ENCODE measurements at regions not wholly inside any gene's neighbourhood (a gene's known extent, or its start where the extent isn't known, plus 50 kb on each side); places are given as distances from the start of the nearest gene placed in this dataset.

DNA sequence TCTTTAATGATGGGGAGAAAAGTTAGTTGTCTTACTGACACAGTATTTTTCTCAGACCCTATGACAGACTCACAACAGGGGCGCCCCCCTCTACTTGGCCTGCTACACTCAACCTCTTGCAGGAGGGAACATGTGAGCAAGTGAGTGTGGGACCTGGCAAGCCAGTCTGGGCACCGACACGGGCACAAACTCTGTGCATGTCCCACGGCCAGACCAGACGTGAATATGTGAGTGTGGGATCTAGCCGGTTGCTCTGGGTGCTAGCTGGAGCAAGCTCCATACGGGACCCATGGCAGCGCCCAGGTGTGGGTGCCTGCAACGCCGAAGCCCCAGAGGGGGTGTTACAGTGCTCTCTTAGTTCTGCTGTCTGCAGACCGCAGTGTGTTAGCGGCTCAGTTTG, 1437.3 kb upstream of the MIR17HG start:
- TF ChIP-seq CTCF (conservative IDR thresholded peaks at IDR 0.05) (no peak), EZH2 (IDR thresholded peaks at IDR 0.05; ENCODE audit: low read depth) (no peak)
